Common myeloid progenitor, CD34-positive (primary cell): ENCODE measurements at regions not wholly inside any gene's neighbourhood (a gene's known extent, or its start where the extent isn't known, plus 50 kb on each side); places are given as distances from the start of the nearest gene placed in this dataset.

Experiments used
- CTCF ChIA-PET: fragments of 350-600 bp; sonication (Branson Sonifier 250); formaldehyde crosslinking; loops from one replicate; lab custom pipeline; 2021; ENCODE audit warnings: antibody characterized with exemption; lab: Charles Lee
- POLR2A ChIA-PET: fragments of 350-600 bp; sonication (Branson Sonifier 250); formaldehyde crosslinking; loops from one replicate; lab custom pipeline; 2021; ENCODE audit warnings: antibody characterized with exemption; lab: Charles Lee
- DNase-seq, 3 donors: peaks; one replicate each; pipeline versions ENCODE4 v3.0.0 to v3.0.0-alpha.2; 2013
- H3K27ac ChIP-seq, 2 experiments: 1 replicate in 1 of 2; 2 replicates in 1 of 2; pipeline ENCODE4 v1.7.0; 2013; ENCODE audit warnings: inconsistent platforms in 2 of 2, low read length in 2 of 2, mild to moderate bottlenecking in 2 of 2, low read depth in 1 of 2, moderate library complexity in 1 of 2; ENCODE audit not compliant: severe bottlenecking in 2 of 2, insufficient read depth in 1 of 2, poor library complexity in 1 of 2
- H3K27me3 ChIP-seq, 5 experiments: replicated peaks in 2 of 5; 1 replicate in 3 of 5; 2 replicates in 2 of 5; pipeline versions ENCODE4 v1.6.1 to v1.7.0; 2013; ENCODE audit warnings: low read length in 4 of 5, mild to moderate bottlenecking in 2 of 5, moderate library complexity in 2 of 5, inconsistent platforms in 1 of 5; ENCODE audit not compliant: insufficient read depth in 5 of 5, control insufficient read depth in 4 of 5
- H3K36me3 ChIP-seq, 4 experiments: 1 replicate in 2 of 4; 2 replicates in 2 of 4; pipeline versions ENCODE4 v1.6.1 to v1.7.0; 2013; ENCODE audit warnings: low read length in 3 of 4, control low read depth in 1 of 4, mild to moderate bottlenecking in 1 of 4; ENCODE audit not compliant: control insufficient read depth in 4 of 4, insufficient read depth in 4 of 4
- H3K4me1 ChIP-seq, 4 experiments: 1 replicate in 3 of 4; 2 replicates in 1 of 4; pipeline versions ENCODE4 v1.6.1 to v1.7.1; 2013; ENCODE audit warnings: low read length in 3 of 4, mild to moderate bottlenecking in 3 of 4, control low read depth in 1 of 4, inconsistent platforms in 1 of 4, moderate library complexity in 1 of 4; ENCODE audit not compliant: control insufficient read depth in 4 of 4, insufficient read depth in 4 of 4; ENCODE audit errors: control extremely low read depth in 1 of 4
- H3K4me3 ChIP-seq, 7 experiments: 1 replicate in 4 of 7; 2 replicates in 3 of 7; pipeline versions ENCODE4 v1.5.1 to v1.7.0; 2013; ENCODE audit warnings: mild to moderate bottlenecking in 7 of 7, low read length in 6 of 7, moderate library complexity in 6 of 7, inconsistent platforms in 2 of 7, low read depth in 2 of 7, control low read depth in 1 of 7; ENCODE audit not compliant: insufficient read depth in 4 of 7, control insufficient read depth in 1 of 7; ENCODE audit errors: extremely low read depth in 1 of 7
- H3K9me3 ChIP-seq, 5 experiments: 1 replicate in 4 of 5; 2 replicates in 1 of 5; pipeline versions ENCODE4 v1.6.1 to v1.7.1; 2013; ENCODE audit warnings: low read length in 4 of 5, mild to moderate bottlenecking in 2 of 5, inconsistent platforms in 1 of 5, low read depth in 1 of 5, moderate library complexity in 1 of 5; ENCODE audit not compliant: control insufficient read depth in 4 of 5, insufficient read depth in 2 of 5; ENCODE audit errors: control extremely low read depth in 1 of 5
- WGBS: methylation state at CpG from one replicate; pipeline ENCODE4 v1.1.5; 2013; ENCODE audit not compliant: insufficient coverage; 5-methylcytosine and 5-hydroxymethylcytosine counted together

- H3K4me3 ChIP-seq: no peak overlapping the region
- no peaks in the 10 kb centered on the region for H3K9me3 ChIP-seq
- peaks cover 0 to under 1% (median 0%) of the 10 kb centered on the region in 5 experiments for H3K27me3 ChIP-seq
- POLR2A ChIA-PET: no interaction called here
- no peaks in the 10 kb centered on the region for H3K4me1 ChIP-seq
- no peak overlapping the region for H3K27ac ChIP-seq
- no peak for DNase-seq
- CTCF ChIA-PET: interaction anchor here (0.9 to 2.2 kb wide), 3 partner anchors 10 to 148 kb away, joined by 3 to 5 read pairs (median 3); no protein-coding TSS in a partner anchor
- H3K36me3 ChIP-seq: no peaks in the 10 kb centered on the region
- WGBS: 100% methylated on average over 1 of the region's 2 CpGs
Measured at GRCh38 chr18:5604778-5605177, 61.0 kb upstream of the EPB41L3 start.

- WGBS: 87% methylated on average over 3 of the region's 6 CpGs
- ChIA-PET CTCF (interaction anchor here (0.5 to 2.2 kb wide), 5 partner anchors 9 to 1283 kb away, joined by 3 to 5 read pairs (median 4); no protein-coding TSS in a partner anchor), POLR2A (no interaction called here)
- Histone ChIP-seq H3K4me1 (no peaks in the 10 kb centered on the region), H3K9me3 (no peaks in the 10 kb centered on the region), H3K36me3 (no peaks in the 10 kb centered on the region), H3K27ac (no peak overlapping the region), H3K4me3 (no peak overlapping the region), H3K27me3 (no peaks in the 10 kb centered on the region)
- DNase-seq: no peak
Measured at GRCh38 chr18:5603153-5603552, 59.4 kb upstream of the EPB41L3 start.

- no peak overlapping the region for H3K27ac ChIP-seq
- WGBS: 100% methylated on average over 1 of the region's 2 CpGs
- no peaks in the 10 kb centered on the region for H3K36me3 ChIP-seq
- CTCF ChIA-PET: interaction anchor here (0.6 to 2.1 kb wide), 5 partner anchors 9 to 1286 kb away, joined by 3 to 6 read pairs (median 3); no protein-coding TSS in a partner anchor
- POLR2A ChIA-PET: no interaction called here
- H3K4me1 ChIP-seq: no peaks in the 10 kb centered on the region
- no peaks in the 10 kb centered on the region for H3K27me3 ChIP-seq
- DNase-seq: no peak
- no peaks in the 10 kb centered on the region for H3K9me3 ChIP-seq
- no peak overlapping the region for H3K4me3 ChIP-seq
Measured at GRCh38 chr18:5601188-5601624, 57.4 kb upstream of the EPB41L3 start.

GRCh38 chr18:5600378-5601071 lies 56.7 kb upstream of the EPB41L3 start:
- H3K4me1 ChIP-seq: no peaks in the 10 kb centered on the region
- no peak overlapping the region for H3K27ac ChIP-seq
- ChIA-PET CTCF (interaction anchor here (0.6 to 2.1 kb wide), 6 partner anchors 10 to 1287 kb away, joined by 3 to 6 read pairs (median 4); no protein-coding TSS in a partner anchor), POLR2A (no interaction called here)
- WGBS: 71% methylated on average over 1 of the region's 4 CpGs
- H3K27me3 ChIP-seq: peaks cover 0 to 2% (median 0%) of the 10 kb centered on the region in 5 experiments
- peak; percentile 32 to 64 (median 56) for DNase-seq
- no peaks in the 10 kb centered on the region for H3K36me3 ChIP-seq
- H3K9me3 ChIP-seq: no peaks in the 10 kb centered on the region
- no peak overlapping the region for H3K4me3 ChIP-seq

- Histone ChIP-seq H3K9me3 (peaks cover 0 to 8% (median 0%) of the 10 kb centered on the region in 5 experiments), H3K36me3 (no peaks in the 10 kb centered on the region), H3K4me1 (no peaks in the 10 kb centered on the region), H3K27me3 (peaks cover 0 to 5% (median 0%) of the 10 kb centered on the region in 5 experiments), H3K4me3 (no peak overlapping the region), H3K27ac (no peak overlapping the region)
- CTCF ChIA-PET: no interaction called here
- POLR2A ChIA-PET: no interaction called here
- DNase-seq: no peak
- WGBS: no CpG with 5 or more reads among the region's 2 CpGs
Measured at GRCh38 chr18:5596585-5596984, 52.8 kb upstream of the EPB41L3 start.
